Gastrocnemius medialis (tissue), 4 donors: ENCODE measurements at regions not wholly inside any gene's neighbourhood (a gene's known extent, or its start where the extent isn't known, plus 50 kb on each side); places are given as distances from the start of the nearest gene placed in this dataset.

Source experiments
- CTCF ChIP-seq, 5 experiments: fragments of 450-650 bp in 3 of 5; fragments of 200-600 bp in 2 of 5; sonication (generic) in 2 of 5; IDR thresholded peaks in 4 of 5; conservative IDR thresholded peaks in 1 of 5; 1 replicate in 4 of 5; 2 replicates in 1 of 5; pipeline ENCODE4 v1.5.1; 2016 to 2019; ENCODE audit warnings: antibody characterized with exemption in 5 of 5, mild to moderate bottlenecking in 3 of 5, moderate library complexity in 3 of 5
- POLR2A ChIP-seq, 2 donors: fragments of 450-650 bp; IDR thresholded peaks; one replicate each; pipeline ENCODE4 v1.6.1; 2017; ENCODE audit warnings: antibody characterized with exemption in 2 of 2, mild to moderate bottlenecking in 2 of 2, moderate library complexity in 2 of 2

GRCh38 chr13:18964942-18965341, 216.7 kb downstream of the TUBA3C start:
- no peak for TF ChIP-seq CTCF (IDR thresholded peaks at IDR 0.05 in 4 of 5, conservative IDR thresholded peaks at IDR 0.05 in 1 of 5)
- TF ChIP-seq POLR2A (IDR thresholded peaks at IDR 0.05), result no peak
